Trophoblast cell (in vitro differentiated cells and primary cell): ENCODE measurements at regions not wholly inside any gene's neighbourhood (a gene's known extent, or its start where the extent isn't known, plus 50 kb on each side); places are given as distances from the start of the nearest gene placed in this dataset.

Experiments used
- DNase-seq, 2 donors: peaks; one replicate each; pipeline ENCODE4 v3.0.0-alpha.2; 2016
- H2AFZ ChIP-seq: 2 replicates; pipeline ENCODE4 v1.6.1; 2013; ENCODE audit warnings: low read length, moderate library complexity, mild to moderate bottlenecking; ENCODE audit not compliant: insufficient read depth, poor library complexity
- H2AK5ac ChIP-seq: 2 replicates; pipeline ENCODE4 v1.6.1; 2013; ENCODE audit warnings: mild to moderate bottlenecking, low read length
- H2BK120ac ChIP-seq: 2 replicates; pipeline ENCODE4 v1.6.1; 2013; ENCODE audit warnings: low read length, mild to moderate bottlenecking, moderate library complexity; ENCODE audit not compliant: insufficient read depth, poor library complexity
- H2BK12ac ChIP-seq: 2 replicates; pipeline ENCODE4 v1.6.1; 2013; ENCODE audit warnings: mild to moderate bottlenecking, low read length, moderate library complexity
- H2BK5ac ChIP-seq: 2 replicates; pipeline ENCODE4 v1.6.1; 2013; ENCODE audit warnings: low read length, low read depth, moderate library complexity, mild to moderate bottlenecking; ENCODE audit not compliant: poor library complexity
- H3K14ac ChIP-seq: 2 replicates; pipeline ENCODE4 v1.6.1; 2013; ENCODE audit warnings: mild to moderate bottlenecking, low read length
- H3K18ac ChIP-seq: 2 replicates; pipeline ENCODE4 v1.6.1; 2013; ENCODE audit warnings: mild to moderate bottlenecking, low read length
- H3K23ac ChIP-seq: 2 replicates; pipeline ENCODE4 v1.6.1; 2013; ENCODE audit warnings: low read length
- H3K27ac ChIP-seq: 2 replicates; pipeline ENCODE4 v1.5.1; 2013; ENCODE audit warnings: low read depth, mild to moderate bottlenecking, inconsistent platforms, low read length, moderate library complexity
- H3K27me3 ChIP-seq: 2 replicates; pipeline ENCODE4 v1.6.1; 2013; ENCODE audit warnings: inconsistent platforms, mild to moderate bottlenecking, low read length, moderate library complexity; ENCODE audit not compliant: insufficient read depth
- H3K36me3 ChIP-seq, 2 experiments: 1 replicate in 1 of 2; 2 replicates in 1 of 2; pipeline ENCODE4 v1.6.1; 2013; ENCODE audit warnings: low read length in 2 of 2, mild to moderate bottlenecking in 2 of 2, moderate library complexity in 1 of 2; ENCODE audit not compliant: insufficient read depth in 2 of 2, control insufficient read depth in 1 of 2
- H3K4ac ChIP-seq: 2 replicates; pipeline ENCODE4 v1.6.1; 2013; ENCODE audit warnings: low read depth, mild to moderate bottlenecking, low read length, moderate library complexity
- H3K4me1 ChIP-seq, 2 experiments: 1 replicate in 1 of 2; 2 replicates in 1 of 2; pipeline ENCODE4 v1.6.1; 2013; ENCODE audit warnings: low read length in 2 of 2, mild to moderate bottlenecking in 2 of 2, moderate library complexity in 1 of 2; ENCODE audit not compliant: insufficient read depth in 2 of 2, control insufficient read depth in 1 of 2
- H3K4me2 ChIP-seq: 2 replicates; pipeline ENCODE4 v1.6.1; 2013; ENCODE audit warnings: inconsistent platforms, mild to moderate bottlenecking, low read length, moderate library complexity
- H3K4me3 ChIP-seq: 2 replicates; pipeline ENCODE4 v1.5.1; 2013; ENCODE audit warnings: mild to moderate bottlenecking, low read depth, low read length, inconsistent platforms
- H3K79me1 ChIP-seq: one replicate; pipeline ENCODE4 v1.6.1; 2013; ENCODE audit warnings: low read length
- H3K79me2 ChIP-seq: 2 replicates; pipeline ENCODE4 v1.6.1; 2013; ENCODE audit warnings: low read length, mild to moderate bottlenecking; ENCODE audit not compliant: control insufficient read depth, insufficient read depth, poor library complexity
- H3K9ac ChIP-seq: 2 replicates; pipeline ENCODE4 v1.6.1; 2013; ENCODE audit warnings: mild to moderate bottlenecking, low read length
- H3K9me3 ChIP-seq: 2 replicates; pipeline ENCODE4 v1.6.1; 2013; ENCODE audit warnings: low read depth, mild to moderate bottlenecking, control low read depth, inconsistent platforms, low read length; ENCODE audit not compliant: insufficient read depth
- H4K12ac ChIP-seq: 2 replicates; pipeline ENCODE4 v1.6.1; 2013; ENCODE audit warnings: low read depth, mild to moderate bottlenecking, low read length, moderate library complexity
- H4K8ac ChIP-seq: 2 replicates; pipeline ENCODE4 v1.6.1; 2013; ENCODE audit warnings: low read depth, mild to moderate bottlenecking, low read length, moderate library complexity
- H4K91ac ChIP-seq: one replicate; pipeline ENCODE4 v1.6.1; 2013; ENCODE audit warnings: low read depth, mild to moderate bottlenecking, low read length, moderate library complexity
- WGBS: extraction: QIAGEN DNeasy Blood & Tissue Kit; methylation state at CpG from one replicate; pipeline ENCODE4 v1.1.7; 2013; ENCODE audit warnings: missing lambda C conversion rate; ENCODE audit not compliant: insufficient read length, insufficient coverage; ENCODE audit errors: extremely low coverage; 5-methylcytosine and 5-hydroxymethylcytosine counted together

GRCh38 chr5:143541943-143542797, 138.7 kb upstream of the NR3C1 start:
- no peaks in the 10 kb centered on the region for H3K36me3 ChIP-seq
- no peak overlapping the region for H4K12ac ChIP-seq
- no peak overlapping the region for H4K91ac ChIP-seq
- no peak overlapping the region for H3K9ac ChIP-seq
- peaks cover 2 to 3% of the 10 kb centered on the region in 2 experiments for H3K4me1 ChIP-seq
- no CpG with 5 or more reads among the region's 6 CpGs for WGBS
- no peaks in the 10 kb centered on the region for H3K79me2 ChIP-seq
- no peak overlapping the region for H3K23ac ChIP-seq
- no peak overlapping the region for H2AFZ ChIP-seq
- no peaks in the 10 kb centered on the region for H3K79me1 ChIP-seq
- H3K4me2 ChIP-seq: no peak overlapping the region
- no peak for DNase-seq
- no peak overlapping the region for H3K4me3 ChIP-seq
- no peak overlapping the region for H2BK12ac ChIP-seq
- no peak overlapping the region for H3K18ac ChIP-seq
- H2AK5ac ChIP-seq: no peak overlapping the region
- no peaks in the 10 kb centered on the region for H3K27me3 ChIP-seq
- no peak overlapping the region for H2BK120ac ChIP-seq
- no peak overlapping the region for H3K14ac ChIP-seq
- H4K8ac ChIP-seq: no peak overlapping the region
- no peak overlapping the region for H3K4ac ChIP-seq
- H2BK5ac ChIP-seq: peak overlapping the region; percentile 35
- no peak overlapping the region for H3K27ac ChIP-seq
- no peaks in the 10 kb centered on the region for H3K9me3 ChIP-seq

GRCh38 chr5:143539742-143540141, 136.3 kb upstream of the NR3C1 start:
- Histone ChIP-seq H2BK5ac (no peak overlapping the region), H3K9me3 (no peaks in the 10 kb centered on the region), H2AK5ac (no peak overlapping the region), H2BK120ac (no peak overlapping the region), H3K27ac (no peak overlapping the region), H3K79me1 (no peaks in the 10 kb centered on the region), H4K91ac (no peak overlapping the region), H3K27me3 (no peaks in the 10 kb centered on the region), H3K4me1 (peaks cover 6 to 8% of the 10 kb centered on the region in 2 experiments), H3K79me2 (no peaks in the 10 kb centered on the region), H4K8ac (no peak overlapping the region), H3K14ac (no peak overlapping the region), H4K12ac (no peak overlapping the region), H3K36me3 (no peaks in the 10 kb centered on the region), H3K18ac (no peak overlapping the region), H3K4me2 (no peak overlapping the region), H2AFZ (no peak overlapping the region), H3K23ac (no peak overlapping the region), H2BK12ac (no peak overlapping the region), H3K9ac (no peak overlapping the region), H3K4me3 (no peak overlapping the region), H3K4ac (no peak overlapping the region)
- no peak for DNase-seq

- no peaks in the 10 kb centered on the region for H3K9me3 ChIP-seq
- H3K4me3 ChIP-seq: no peak overlapping the region
- H2BK5ac ChIP-seq: no peak overlapping the region
- H3K18ac ChIP-seq: no peak overlapping the region
- H2AFZ ChIP-seq: no peak overlapping the region
- no peak overlapping the region for H4K8ac ChIP-seq
- H3K23ac ChIP-seq: no peak overlapping the region
- no CpG with 5 or more reads among the region's 2 CpGs for WGBS
- DNase-seq: peak in 1 of 2 donors; percentile 53
- no peak overlapping the region for H3K4me2 ChIP-seq
- no peak overlapping the region for H3K4ac ChIP-seq
- H3K27me3 ChIP-seq: no peaks in the 10 kb centered on the region
- no peaks in the 10 kb centered on the region for H3K36me3 ChIP-seq
- no peak overlapping the region for H2BK120ac ChIP-seq
- H3K9ac ChIP-seq: no peak overlapping the region
- no peaks in the 10 kb centered on the region for H3K79me2 ChIP-seq
- no peak overlapping the region for H4K91ac ChIP-seq
- H2BK12ac ChIP-seq: no peak overlapping the region
- H3K4me1 ChIP-seq: peaks cover 4 to 5% of the 10 kb centered on the region in 2 experiments
- H3K79me1 ChIP-seq: no peaks in the 10 kb centered on the region
- no peak overlapping the region for H3K27ac ChIP-seq
- no peak overlapping the region for H2AK5ac ChIP-seq
- H4K12ac ChIP-seq: no peak overlapping the region
- H3K14ac ChIP-seq: no peak overlapping the region
Observed at GRCh38 chr5:143537056-143537455, 133.6 kb upstream of the NR3C1 start.

- WGBS: no CpG with 5 or more reads among the region's 3 CpGs
- Histone ChIP-seq H2AFZ (no peak overlapping the region), H3K23ac (no peak overlapping the region), H3K79me2 (no peaks in the 10 kb centered on the region), H3K9me3 (no peaks in the 10 kb centered on the region), H3K4ac (no peak overlapping the region), H3K36me3 (no peaks in the 10 kb centered on the region), H3K18ac (no peak overlapping the region), H3K4me3 (no peak overlapping the region), H4K8ac (no peak overlapping the region), H4K12ac (no peak overlapping the region), H2BK120ac (no peak overlapping the region), H4K91ac (no peak overlapping the region), H3K4me1 (peaks cover 4 to 5% of the 10 kb centered on the region in 2 experiments), H2BK5ac (no peak overlapping the region), H3K27ac (peak overlapping the region; percentile 13), H3K27me3 (no peaks in the 10 kb centered on the region), H3K79me1 (no peaks in the 10 kb centered on the region), H3K4me2 (no peak overlapping the region), H2AK5ac (no peak overlapping the region), H3K9ac (no peak overlapping the region), H3K14ac (no peak overlapping the region), H2BK12ac (no peak overlapping the region)
- peak; percentile 83 to 90 for DNase-seq
Observed at GRCh38 chr5:143536364-143536763, 132.9 kb upstream of the NR3C1 start.
